GM23338 (cell line): ENCODE measurements at regions not wholly inside any gene's neighbourhood (a gene's known extent, or its start where the extent isn't known, plus 50 kb on each side); places are given as distances from the start of the nearest gene placed in this dataset.

Experiments
- ATAC-seq: fragments of 200-7000 bp; cut with Tn5 transposase; 3 replicates; pipeline ENCODE4 v1.9.1; 2020
- DNase-seq: peaks from one replicate; pipeline ENCODE4 v3.0.0-alpha.2; 2015; ENCODE audit warnings: low spot score
- H2AFZ ChIP-seq: fragments of 200-600 bp; sonication (generic); 2 replicates; pipeline ENCODE4 v1.8.0; 2016; ENCODE audit warnings: antibody characterized with exemption, mild to moderate bottlenecking, moderate library complexity
- H3F3A ChIP-seq: fragments of 200-600 bp; sonication (generic); replicated peaks from 2 replicates; pipeline ENCODE4 v1.8.0; 2017; ENCODE audit warnings: antibody characterized with exemption, mixed run types, low read depth
- H3K27ac ChIP-seq: fragments of 200-600 bp; sonication (generic); 2 replicates; pipeline ENCODE4 v1.6.1; 2016; ENCODE audit warnings: low read depth
- H3K27me3 ChIP-seq: fragments of 200-600 bp; sonication (generic); 2 replicates; pipeline ENCODE4 v1.8.0; 2016; ENCODE audit warnings: mild to moderate bottlenecking, mixed run types, moderate library complexity; ENCODE audit not compliant: insufficient read depth
- H3K36me3 ChIP-seq: fragments of 200-600 bp; sonication (generic); 2 replicates; pipeline ENCODE4 v1.8.0; 2016; ENCODE audit warnings: mild to moderate bottlenecking; ENCODE audit not compliant: insufficient read depth
- H3K4me1 ChIP-seq: fragments of 200-600 bp; sonication (generic); 2 replicates; pipeline ENCODE4 v1.8.0; 2016; ENCODE audit warnings: mild to moderate bottlenecking, moderate library complexity; ENCODE audit not compliant: insufficient read depth
- H3K4me2 ChIP-seq: fragments of 200-600 bp; sonication (generic); 2 replicates; pipeline ENCODE4 v1.7.1; 2017; ENCODE audit warnings: mixed run types
- H3K4me3 ChIP-seq: fragments of 200-600 bp; sonication (generic); 2 replicates; pipeline ENCODE4 v1.6.1; 2016; ENCODE audit warnings: mixed run types
- H3K79me2 ChIP-seq: fragments of 200-600 bp; sonication (generic); replicated peaks from 2 replicates; pipeline ENCODE4 v1.8.0; 2017; ENCODE audit warnings: mild to moderate bottlenecking; ENCODE audit not compliant: insufficient read depth
- H3K9me2 ChIP-seq: fragments of 200-600 bp; sonication (generic); 2 replicates; pipeline ENCODE4 v1.8.0; 2017; ENCODE audit not compliant: insufficient read depth
- H4K20me1 ChIP-seq: fragments of 200-600 bp; sonication (generic); replicated peaks from 2 replicates; pipeline ENCODE4 v1.8.0; 2017; ENCODE audit warnings: mild to moderate bottlenecking; ENCODE audit not compliant: insufficient read depth
- H3K27ac Mint-ChIP-seq: 2 replicates; pipeline ENCODE4 v1.8.0; 2020; ENCODE audit warnings: inconsistent platforms, mild to moderate bottlenecking, moderate library complexity, mixed read lengths
- H3K27me3 Mint-ChIP-seq: 3 replicates; pipeline ENCODE4 v1.8.0; 2022; ENCODE audit warnings: low read depth, mild to moderate bottlenecking, moderate library complexity, mixed read lengths, inconsistent platforms; ENCODE audit not compliant: insufficient read depth, poor library complexity
- H3K36me3 Mint-ChIP-seq: 3 replicates; pipeline ENCODE4 v1.8.0; 2021; ENCODE audit warnings: low read depth, mild to moderate bottlenecking, inconsistent platforms, moderate library complexity, mixed read lengths
- H3K4me1 Mint-ChIP-seq: 3 replicates; pipeline ENCODE4 v1.8.0; 2020; ENCODE audit warnings: mild to moderate bottlenecking, inconsistent platforms, mixed read lengths
- H3K4me3 Mint-ChIP-seq: 3 replicates; pipeline ENCODE4 v1.8.0; 2021; ENCODE audit warnings: moderate library complexity, mild to moderate bottlenecking, inconsistent platforms, mixed read lengths
- H3K9me3 Mint-ChIP-seq: 3 replicates; pipeline ENCODE4 v1.8.0; 2020; ENCODE audit warnings: moderate library complexity, mild to moderate bottlenecking, inconsistent platforms, mixed read lengths
- CREB1 ChIP-seq: fragments of 250-450 bp; sonication (Bioruptor Pico); IDR thresholded peaks from 2 replicates; pipeline ENCODE4 v1.5.0; 2020; ENCODE audit warnings: low read depth, mild to moderate bottlenecking, moderate library complexity
- CTCF ChIP-seq, 2 experiments: fragments of 200-600 bp in 1 of 2; sonication (generic) in 1 of 2; conservative IDR thresholded peaks; 2 replicates each; pipeline versions ENCODE4 v1.5.1 to v1.6.1; 2016 to 2017; ENCODE audit warnings: antibody characterized with exemption in 2 of 2, low read depth in 2 of 2, mild to moderate bottlenecking in 2 of 2, moderate library complexity in 1 of 2
- ETS1 ChIP-seq: IDR thresholded peaks from 2 replicates; pipeline ENCODE4 v1.6.1; 2016; ENCODE audit warnings: antibody characterized with exemption
- NANOG ChIP-seq: IDR thresholded peaks from 2 replicates; pipeline ENCODE4 v1.6.1; 2016; ENCODE audit warnings: antibody characterized with exemption, borderline replicate concordance
- REST ChIP-seq: IDR thresholded peaks from one replicate; pipeline ENCODE4 v1.6.1; 2018; ENCODE audit warnings: antibody characterized with exemption; ENCODE audit not compliant: unreplicated experiment
- STAT1 ChIP-seq: IDR thresholded peaks from one replicate; pipeline ENCODE4 v1.6.1; 2016; ENCODE audit warnings: antibody characterized with exemption; ENCODE audit not compliant: unreplicated experiment
- ZNF114 ChIP-seq: fragments of 250-450 bp; sonication (Bioruptor Pico); IDR thresholded peaks from 2 replicates; pipeline ENCODE4 v1.5.0; 2020; ENCODE audit warnings: mild to moderate bottlenecking, moderate library complexity
- ZNF331 ChIP-seq: fragments of 250-450 bp; sonication (Bioruptor Pico); IDR thresholded peaks from 2 replicates; pipeline ENCODE4 v1.5.0; 2020; ENCODE audit warnings: low read depth, mild to moderate bottlenecking, moderate library complexity
- ZNF462 ChIP-seq: fragments of 250-450 bp; sonication (Bioruptor Pico); IDR thresholded peaks from 2 replicates; pipeline ENCODE4 v1.5.0; 2020; ENCODE audit warnings: mild to moderate bottlenecking, moderate library complexity

GRCh38 chrX:110417128-110417527 is 58.5 kb downstream of the RTL9 start:
- H4K20me1 ChIP-seq, result no peaks in the 10 kb centered on the region
- no peaks in the 10 kb centered on the region for H3K27me3 ChIP-seq
- Mint-ChIP-seq H3K4me1 (peaks cover 22% of the 10 kb centered on the region), H3K27me3 (peaks cover 4% of the 10 kb centered on the region), H3K9me3 (no peaks in the 10 kb centered on the region), H3K4me3 (no peak overlapping the region), H3K27ac (no peak overlapping the region), H3K36me3 (no peaks in the 10 kb centered on the region)
- no peaks in the 10 kb centered on the region for H3K36me3 ChIP-seq
- no peaks in the 10 kb centered on the region for H3F3A ChIP-seq
- H3K79me2 ChIP-seq, result no peaks in the 10 kb centered on the region
- no peaks in the 10 kb centered on the region; the same call in 1 of the 2 replicates for H3K4me1 ChIP-seq
- no peak overlapping the region for H3K4me3 ChIP-seq
- H2AFZ ChIP-seq, result no peak overlapping the region
- no peak for ATAC-seq
- no peak overlapping the region for H3K27ac ChIP-seq
- DNase-seq, result no peak
- H3K9me2 ChIP-seq, result no peaks in the 10 kb centered on the region
- H3K4me2 ChIP-seq, result no peak overlapping the region
- TF ChIP-seq CTCF (conservative IDR thresholded peaks at IDR 0.05; ENCODE audit: low read depth in 2 of 2), result no peak
- no peak for TF ChIP-seq CREB1
- TF ChIP-seq REST, result no peak
- no peak for TF ChIP-seq ZNF462
- TF ChIP-seq ZNF114 (CRISPR knock-in tag), result no peak
- TF ChIP-seq ZNF331 (CRISPR knock-in tag), result no peak
- TF ChIP-seq NANOG, result no peak
- no peak for TF ChIP-seq ETS1
- no peak for TF ChIP-seq STAT1
